HG02973 (cell line): ENCODE measurements at regions not wholly inside any gene's neighbourhood (a gene's known extent, or its start where the extent isn't known, plus 50 kb on each side); places are given as distances from the start of the nearest gene placed in this dataset.

Experiments
- ATAC-seq: cut with Tn5 transposase; IDR thresholded peaks from one replicate; pipeline ENCODE4 v1.9.1; 2021; ENCODE audit warnings: moderate library complexity; ENCODE audit not compliant: unreplicated experiment

- no peak for ATAC-seq
Measured at GRCh38 chr18:43635397-43635796, 358.1 kb upstream of the SYT4 start.

- no peak for ATAC-seq
Measured at GRCh38 chr18:43642727-43643330, 365.5 kb upstream of the SYT4 start.

GRCh38 chr18:43648002-43648401 is 370.7 kb upstream of the SYT4 start:
- no peak for ATAC-seq

- ATAC-seq, result no peak
Measured at GRCh38 chr18:43649649-43650357, 372.5 kb upstream of the SYT4 start.

GRCh38 chr18:43650426-43650825 is 373.1 kb upstream of the SYT4 start:
- ATAC-seq, result no peak

- no peak for ATAC-seq
Measured at GRCh38 chr18:43651057-43651456, 373.8 kb upstream of the SYT4 start.

- ATAC-seq, result no peak
Measured at GRCh38 chr18:43656547-43656946, 379.3 kb upstream of the SYT4 start.

- ATAC-seq, result peak; percentile 70
Measured at GRCh38 chr18:43661570-43661969, 384.3 kb upstream of the SYT4 start.

- no peak for ATAC-seq
Measured at GRCh38 chr18:43662657-43663056, 385.4 kb upstream of the SYT4 start.

GRCh38 chr18:43663159-43663558 is 385.9 kb upstream of the SYT4 start:
- ATAC-seq, result no peak

GRCh38 chr18:43664487-43665008 is 387.3 kb upstream of the SYT4 start:
- no peak for ATAC-seq

- ATAC-seq, result no peak
Measured at GRCh38 chr18:43665105-43665788, 388.0 kb upstream of the SYT4 start.

GRCh38 chr18:43668866-43669265 is 391.6 kb upstream of the SYT4 start:
- ATAC-seq, result no peak

- ATAC-seq, result no peak
Measured at GRCh38 chr18:43671431-43671830, 394.1 kb upstream of the SYT4 start.

GRCh38 chr18:43680096-43680495 is 402.8 kb upstream of the SYT4 start:
- no peak for ATAC-seq

GRCh38 chr18:43681661-43682060 is 404.4 kb upstream of the SYT4 start:
- no peak for ATAC-seq

GRCh38 chr18:43682196-43682595 is 404.9 kb upstream of the SYT4 start:
- no peak for ATAC-seq

- ATAC-seq, result no peak
Measured at GRCh38 chr18:43686709-43687108, 409.4 kb upstream of the SYT4 start.

- ATAC-seq, result no peak
Measured at GRCh38 chr18:43692099-43692690, 414.9 kb upstream of the SYT4 start.

GRCh38 chr18:43702399-43702798 is 425.1 kb upstream of the SYT4 start:
- no peak for ATAC-seq

GRCh38 chr18:43703050-43703449 is 425.8 kb upstream of the SYT4 start:
- no peak for ATAC-seq

GRCh38 chr18:43705850-43706249 is 428.6 kb upstream of the SYT4 start:
- no peak for ATAC-seq
